Trophoblast cell (in vitro differentiated cells and primary cell): ENCODE measurements at regions not wholly inside any gene's neighbourhood (a gene's known extent, or its start where the extent isn't known, plus 50 kb on each side); places are given as distances from the start of the nearest gene placed in this dataset.

ENCODE experiments used
- DNase-seq, 2 donors: peaks; one replicate each; pipeline ENCODE4 v3.0.0-alpha.2; 2016
- H2AFZ ChIP-seq: 2 replicates; pipeline ENCODE4 v1.6.1; 2013; ENCODE audit warnings: low read length, moderate library complexity, mild to moderate bottlenecking; ENCODE audit not compliant: insufficient read depth, poor library complexity
- H2AK5ac ChIP-seq: 2 replicates; pipeline ENCODE4 v1.6.1; 2013; ENCODE audit warnings: mild to moderate bottlenecking, low read length
- H2BK120ac ChIP-seq: 2 replicates; pipeline ENCODE4 v1.6.1; 2013; ENCODE audit warnings: low read length, mild to moderate bottlenecking, moderate library complexity; ENCODE audit not compliant: insufficient read depth, poor library complexity
- H2BK12ac ChIP-seq: 2 replicates; pipeline ENCODE4 v1.6.1; 2013; ENCODE audit warnings: mild to moderate bottlenecking, low read length, moderate library complexity
- H2BK5ac ChIP-seq: 2 replicates; pipeline ENCODE4 v1.6.1; 2013; ENCODE audit warnings: low read length, low read depth, moderate library complexity, mild to moderate bottlenecking; ENCODE audit not compliant: poor library complexity
- H3K14ac ChIP-seq: 2 replicates; pipeline ENCODE4 v1.6.1; 2013; ENCODE audit warnings: mild to moderate bottlenecking, low read length
- H3K18ac ChIP-seq: 2 replicates; pipeline ENCODE4 v1.6.1; 2013; ENCODE audit warnings: mild to moderate bottlenecking, low read length
- H3K23ac ChIP-seq: 2 replicates; pipeline ENCODE4 v1.6.1; 2013; ENCODE audit warnings: low read length
- H3K27ac ChIP-seq: 2 replicates; pipeline ENCODE4 v1.5.1; 2013; ENCODE audit warnings: low read depth, mild to moderate bottlenecking, inconsistent platforms, low read length, moderate library complexity
- H3K27me3 ChIP-seq: 2 replicates; pipeline ENCODE4 v1.6.1; 2013; ENCODE audit warnings: inconsistent platforms, mild to moderate bottlenecking, low read length, moderate library complexity; ENCODE audit not compliant: insufficient read depth
- H3K36me3 ChIP-seq, 2 experiments: 1 replicate in 1 of 2; 2 replicates in 1 of 2; pipeline ENCODE4 v1.6.1; 2013; ENCODE audit warnings: low read length in 2 of 2, mild to moderate bottlenecking in 2 of 2, moderate library complexity in 1 of 2; ENCODE audit not compliant: insufficient read depth in 2 of 2, control insufficient read depth in 1 of 2
- H3K4ac ChIP-seq: 2 replicates; pipeline ENCODE4 v1.6.1; 2013; ENCODE audit warnings: low read depth, mild to moderate bottlenecking, low read length, moderate library complexity
- H3K4me1 ChIP-seq, 2 experiments: 1 replicate in 1 of 2; 2 replicates in 1 of 2; pipeline ENCODE4 v1.6.1; 2013; ENCODE audit warnings: low read length in 2 of 2, mild to moderate bottlenecking in 2 of 2, moderate library complexity in 1 of 2; ENCODE audit not compliant: insufficient read depth in 2 of 2, control insufficient read depth in 1 of 2
- H3K4me2 ChIP-seq: 2 replicates; pipeline ENCODE4 v1.6.1; 2013; ENCODE audit warnings: inconsistent platforms, mild to moderate bottlenecking, low read length, moderate library complexity
- H3K4me3 ChIP-seq: 2 replicates; pipeline ENCODE4 v1.5.1; 2013; ENCODE audit warnings: mild to moderate bottlenecking, low read depth, low read length, inconsistent platforms
- H3K79me1 ChIP-seq: one replicate; pipeline ENCODE4 v1.6.1; 2013; ENCODE audit warnings: low read length
- H3K79me2 ChIP-seq: 2 replicates; pipeline ENCODE4 v1.6.1; 2013; ENCODE audit warnings: low read length, mild to moderate bottlenecking; ENCODE audit not compliant: control insufficient read depth, insufficient read depth, poor library complexity
- H3K9ac ChIP-seq: 2 replicates; pipeline ENCODE4 v1.6.1; 2013; ENCODE audit warnings: mild to moderate bottlenecking, low read length
- H3K9me3 ChIP-seq: 2 replicates; pipeline ENCODE4 v1.6.1; 2013; ENCODE audit warnings: low read depth, mild to moderate bottlenecking, control low read depth, inconsistent platforms, low read length; ENCODE audit not compliant: insufficient read depth
- H4K12ac ChIP-seq: 2 replicates; pipeline ENCODE4 v1.6.1; 2013; ENCODE audit warnings: low read depth, mild to moderate bottlenecking, low read length, moderate library complexity
- H4K8ac ChIP-seq: 2 replicates; pipeline ENCODE4 v1.6.1; 2013; ENCODE audit warnings: low read depth, mild to moderate bottlenecking, low read length, moderate library complexity
- H4K91ac ChIP-seq: one replicate; pipeline ENCODE4 v1.6.1; 2013; ENCODE audit warnings: low read depth, mild to moderate bottlenecking, low read length, moderate library complexity
- WGBS: extraction: QIAGEN DNeasy Blood & Tissue Kit; methylation state at CpG from one replicate; pipeline ENCODE4 v1.1.7; 2013; ENCODE audit warnings: missing lambda C conversion rate; ENCODE audit not compliant: insufficient read length, insufficient coverage; ENCODE audit errors: extremely low coverage; 5-methylcytosine and 5-hydroxymethylcytosine counted together

- no peak overlapping the region for H4K91ac ChIP-seq
- no peak overlapping the region for H3K9ac ChIP-seq
- H3K4ac ChIP-seq, result no peak overlapping the region
- H2BK12ac ChIP-seq, result no peak overlapping the region
- DNase-seq, result peak; percentile 73 to 87
- WGBS, result no CpG with 5 or more reads among the region's 1 CpG
- H3K79me1 ChIP-seq, result no peaks in the 10 kb centered on the region
- no peak overlapping the region for H3K4me2 ChIP-seq
- H3K14ac ChIP-seq, result no peak overlapping the region
- H3K4me3 ChIP-seq, result no peak overlapping the region
- H3K4me1 ChIP-seq, result peaks cover 0 to 3% of the 10 kb centered on the region in 2 experiments
- no peak overlapping the region for H2AFZ ChIP-seq
- no peaks in the 10 kb centered on the region for H3K79me2 ChIP-seq
- H3K36me3 ChIP-seq, result no peaks in the 10 kb centered on the region
- no peak overlapping the region for H2BK5ac ChIP-seq
- no peaks in the 10 kb centered on the region for H3K27me3 ChIP-seq
- peaks cover 5% of the 10 kb centered on the region for H3K9me3 ChIP-seq
- H3K27ac ChIP-seq, result no peak overlapping the region
- no peak overlapping the region for H4K8ac ChIP-seq
- no peak overlapping the region for H2BK120ac ChIP-seq
- H3K23ac ChIP-seq, result no peak overlapping the region
- no peak overlapping the region for H4K12ac ChIP-seq
- H3K18ac ChIP-seq, result no peak overlapping the region
- H2AK5ac ChIP-seq, result no peak overlapping the region
These were observed 91.9 kb downstream of the FOXF2 start for GRCh38 chr6:1481286-1481685.

GRCh38 chr6:1482381-1483166, 93.2 kb downstream of the FOXF2 start:
- H2BK5ac ChIP-seq, result no peak overlapping the region
- H3K27me3 ChIP-seq, result no peaks in the 10 kb centered on the region
- H2BK120ac ChIP-seq, result no peak overlapping the region
- H3K9ac ChIP-seq, result no peak overlapping the region
- H3K36me3 ChIP-seq, result no peaks in the 10 kb centered on the region
- no peaks in the 10 kb centered on the region for H3K79me1 ChIP-seq
- no peaks in the 10 kb centered on the region for H3K79me2 ChIP-seq
- no peak overlapping the region for H4K8ac ChIP-seq
- DNase-seq, result no peak
- no peak overlapping the region for H4K91ac ChIP-seq
- H3K4me1 ChIP-seq, result peaks cover 0 to 3% of the 10 kb centered on the region in 2 experiments
- H2BK12ac ChIP-seq, result no peak overlapping the region
- H3K14ac ChIP-seq, result no peak overlapping the region
- no peak overlapping the region for H3K23ac ChIP-seq
- no peak overlapping the region for H3K18ac ChIP-seq
- H3K4me2 ChIP-seq, result no peak overlapping the region
- H3K4ac ChIP-seq, result no peak overlapping the region
- 100% methylated on average over 1 of the region's 9 CpGs for WGBS
- H3K9me3 ChIP-seq, result peaks cover 5% of the 10 kb centered on the region
- no peak overlapping the region for H4K12ac ChIP-seq
- H3K27ac ChIP-seq, result no peak overlapping the region
- no peak overlapping the region for H2AFZ ChIP-seq
- no peak overlapping the region for H3K4me3 ChIP-seq
- no peak overlapping the region for H2AK5ac ChIP-seq

- Histone ChIP-seq H3K36me3 (no peaks in the 10 kb centered on the region), H3K4me2 (no peak overlapping the region), H3K4me1 (peaks cover 0 to 3% of the 10 kb centered on the region in 2 experiments), H4K12ac (no peak overlapping the region), H3K27ac (no peak overlapping the region), H4K8ac (no peak overlapping the region), H2BK120ac (no peak overlapping the region), H2AK5ac (no peak overlapping the region), H4K91ac (no peak overlapping the region), H2BK12ac (no peak overlapping the region), H2AFZ (no peak overlapping the region), H2BK5ac (no peak overlapping the region), H3K23ac (no peak overlapping the region), H3K18ac (no peak overlapping the region), H3K79me1 (no peaks in the 10 kb centered on the region), H3K4me3 (no peak overlapping the region), H3K79me2 (no peaks in the 10 kb centered on the region), H3K14ac (no peak overlapping the region), H3K9me3 (no peaks in the 10 kb centered on the region), H3K9ac (no peak overlapping the region), H3K4ac (no peak overlapping the region), H3K27me3 (no peaks in the 10 kb centered on the region)
- WGBS, result no CpG with 5 or more reads among the region's 5 CpGs
- peak; percentile 11 to 37 for DNase-seq
These were observed 96.3 kb downstream of the FOXF2 start for GRCh38 chr6:1485678-1486077.

DNA sequence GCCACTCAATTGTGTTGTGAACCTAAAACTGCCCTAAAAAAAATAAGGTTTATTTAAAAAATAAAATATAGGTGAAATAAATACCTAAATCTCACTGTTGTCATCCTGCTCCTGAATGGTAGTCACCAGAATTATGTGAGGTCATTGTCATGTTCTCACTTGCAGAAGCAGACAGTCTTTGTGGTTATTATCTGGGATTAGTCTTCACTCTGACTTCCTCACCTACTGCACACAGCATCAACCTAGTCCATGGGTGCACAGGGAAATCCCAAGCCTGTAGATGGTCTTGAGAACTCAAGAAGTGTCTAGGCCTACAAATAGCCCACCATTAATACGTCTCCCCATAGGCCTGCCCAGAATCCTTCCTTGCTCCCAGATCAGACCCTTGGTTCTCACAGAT, 97.0 kb downstream of the FOXF2 start:
- H3K9me3 ChIP-seq, result no peaks in the 10 kb centered on the region
- no peak overlapping the region for H2AK5ac ChIP-seq
- H3K23ac ChIP-seq, result no peak overlapping the region
- H3K18ac ChIP-seq, result no peak overlapping the region
- no peak overlapping the region for H3K9ac ChIP-seq
- no peaks in the 10 kb centered on the region for H3K27me3 ChIP-seq
- H3K4me2 ChIP-seq, result no peak overlapping the region
- no peak overlapping the region for H3K4ac ChIP-seq
- no peak overlapping the region for H2AFZ ChIP-seq
- peaks cover 0 to 2% of the 10 kb centered on the region in 2 experiments for H3K4me1 ChIP-seq
- no peak overlapping the region for H4K91ac ChIP-seq
- H2BK5ac ChIP-seq, result no peak overlapping the region
- H3K27ac ChIP-seq, result no peak overlapping the region
- H3K14ac ChIP-seq, result no peak overlapping the region
- DNase-seq, result no peak
- H4K12ac ChIP-seq, result no peak overlapping the region
- no peaks in the 10 kb centered on the region for H3K36me3 ChIP-seq
- no peak overlapping the region for H4K8ac ChIP-seq
- H3K79me2 ChIP-seq, result no peaks in the 10 kb centered on the region
- H2BK12ac ChIP-seq, result no peak overlapping the region
- no peak overlapping the region for H3K4me3 ChIP-seq
- no peaks in the 10 kb centered on the region for H3K79me1 ChIP-seq
- no peak overlapping the region for H2BK120ac ChIP-seq
- WGBS, result no CpG with 5 or more reads among the region's 1 CpG
